ENCODE measurements at regions not wholly inside any gene's neighbourhood (a gene's known extent, or its start where the extent isn't known, plus 50 kb on each side); places are given as distances from the start of the nearest gene placed in this dataset.

DNA sequence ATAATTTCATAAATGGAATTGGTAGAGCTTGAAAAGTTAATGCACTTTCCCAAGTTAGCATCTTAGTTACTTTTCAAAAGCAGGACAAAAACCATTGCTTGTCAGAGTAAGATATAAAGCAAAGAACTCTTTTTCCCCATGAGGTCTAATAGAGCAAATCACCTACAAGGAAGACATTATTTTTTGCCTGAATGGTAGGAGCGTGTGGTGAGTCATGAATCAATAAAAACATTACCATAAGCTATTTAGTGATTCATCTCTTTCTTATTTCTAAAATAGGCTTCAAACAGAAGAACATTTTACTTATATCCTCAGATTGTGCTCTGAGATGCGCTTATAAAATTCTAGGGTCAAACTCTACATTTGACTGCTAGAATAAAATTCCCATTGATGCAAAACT, 109.4 kb upstream of the GPRIN3 start:
- DNase-seq = no peak

DNA sequence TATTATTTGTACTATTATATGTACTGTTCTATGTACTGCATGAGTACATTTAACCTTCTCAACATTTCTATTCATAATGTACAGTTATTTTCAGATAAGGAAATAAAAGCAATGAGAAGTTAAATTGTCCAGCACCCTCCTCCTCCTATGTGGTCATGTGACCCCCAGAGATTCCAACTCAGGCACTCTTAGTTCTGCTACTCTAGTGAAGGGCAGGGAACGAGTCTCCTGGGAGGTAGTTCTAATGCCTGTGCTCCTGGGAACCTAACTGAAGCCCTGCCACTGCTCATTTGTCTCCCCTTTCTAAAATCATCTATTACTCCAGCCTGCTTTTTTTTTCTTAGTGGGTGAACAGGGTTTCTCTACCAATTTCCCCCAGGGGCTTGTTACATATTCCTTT, 105.9 kb upstream of the GPRIN3 start:
- DNase-seq = no peak

DNA sequence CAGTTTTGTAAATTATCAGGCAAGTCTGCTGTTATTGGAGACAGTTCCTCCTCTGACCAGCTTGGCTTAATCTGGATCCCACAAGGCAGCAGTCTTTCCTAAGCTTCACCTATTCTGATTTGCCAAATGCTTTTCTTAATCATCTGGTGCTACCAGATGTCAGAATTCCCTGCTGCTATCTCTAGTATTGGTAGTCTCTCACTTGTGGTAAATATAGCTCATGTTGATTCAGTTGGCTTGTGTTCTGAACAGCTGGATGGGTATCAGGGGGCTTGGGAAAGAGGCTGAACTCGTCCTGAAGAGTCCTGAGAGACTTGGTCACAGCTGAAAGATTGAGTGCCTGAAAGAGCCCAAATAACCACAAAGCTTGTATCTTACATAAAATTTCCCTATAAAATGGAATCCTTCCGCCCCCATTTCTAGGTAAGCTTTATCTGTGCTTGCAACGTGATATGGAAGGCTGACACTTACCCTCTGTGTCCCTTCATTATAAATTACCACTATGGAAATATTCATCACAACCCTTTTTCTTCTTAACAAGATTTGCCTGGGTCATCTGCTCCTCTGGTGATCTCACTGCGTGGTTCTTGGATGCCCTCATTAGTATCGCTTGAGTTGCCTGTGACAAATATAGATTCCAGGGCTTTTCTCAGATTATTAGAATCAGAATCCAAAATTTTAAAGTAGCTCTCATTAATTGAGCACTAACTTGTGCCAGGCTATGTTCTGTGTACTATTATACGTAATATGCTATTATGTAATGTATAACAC, 104.1 kb upstream of the GPRIN3 start:
- DNase-seq = peak; percentile 79

DNA sequence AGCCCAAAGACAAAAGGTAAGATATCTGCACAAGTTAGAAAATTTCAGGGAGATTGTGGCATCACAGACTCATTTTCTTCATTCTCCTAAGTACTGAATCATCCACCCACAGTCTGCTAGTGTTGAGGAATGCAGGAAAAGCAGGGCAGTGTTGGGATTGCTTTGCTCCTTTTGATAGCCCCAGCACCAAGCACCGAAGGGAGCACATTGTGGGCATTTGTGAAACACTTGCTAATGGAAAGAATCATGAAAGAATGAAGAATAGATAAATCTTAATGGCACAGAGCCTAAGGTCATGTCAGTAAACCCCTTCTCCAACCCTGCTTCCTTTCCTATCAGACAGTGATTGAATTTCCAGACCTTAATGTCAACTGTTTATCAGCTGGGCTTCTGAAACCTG, 103.1 kb upstream of the GPRIN3 start:
- no peak for DNase-seq

DNA sequence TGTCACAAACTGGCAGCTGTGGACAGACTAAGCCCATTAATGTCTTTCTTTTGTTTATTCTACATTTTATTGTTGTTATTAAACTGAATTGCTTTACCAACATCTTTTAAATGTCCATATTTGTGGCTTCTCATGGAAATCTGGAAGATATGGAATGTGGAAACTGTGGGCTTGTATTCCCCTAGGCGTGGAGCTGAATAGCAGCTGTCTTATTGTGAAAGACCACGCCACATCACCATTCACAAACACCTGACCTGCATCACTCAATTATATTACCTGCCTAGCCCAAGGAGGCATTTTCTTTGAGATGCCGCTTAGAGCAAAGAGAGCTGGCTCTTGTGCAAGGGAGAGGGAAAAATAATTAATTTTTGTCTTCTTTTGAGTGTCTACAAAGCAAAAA, 96.9 kb upstream of the GPRIN3 start:
- DNase-seq = no peak

DNA sequence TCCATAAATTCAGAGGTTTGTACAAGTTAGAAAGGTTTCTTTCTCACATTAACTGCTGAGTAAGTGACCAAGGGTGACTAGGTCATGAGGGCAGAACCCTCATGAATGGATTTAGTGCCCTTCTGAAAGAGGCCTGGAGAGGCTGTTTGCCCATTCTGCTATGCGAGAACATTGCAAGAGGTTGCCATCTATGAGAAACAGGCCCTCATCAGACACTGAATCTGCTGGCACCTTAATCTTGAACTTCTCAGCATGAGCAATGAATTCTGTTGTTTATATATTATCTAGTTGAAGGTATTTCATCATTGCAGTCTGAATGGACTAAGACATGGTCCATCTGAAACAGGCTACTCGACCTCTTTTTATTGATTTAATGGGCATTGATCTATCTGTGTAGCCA, 96.2 kb upstream of the GPRIN3 start:
- DNase-seq = no peak

DNA sequence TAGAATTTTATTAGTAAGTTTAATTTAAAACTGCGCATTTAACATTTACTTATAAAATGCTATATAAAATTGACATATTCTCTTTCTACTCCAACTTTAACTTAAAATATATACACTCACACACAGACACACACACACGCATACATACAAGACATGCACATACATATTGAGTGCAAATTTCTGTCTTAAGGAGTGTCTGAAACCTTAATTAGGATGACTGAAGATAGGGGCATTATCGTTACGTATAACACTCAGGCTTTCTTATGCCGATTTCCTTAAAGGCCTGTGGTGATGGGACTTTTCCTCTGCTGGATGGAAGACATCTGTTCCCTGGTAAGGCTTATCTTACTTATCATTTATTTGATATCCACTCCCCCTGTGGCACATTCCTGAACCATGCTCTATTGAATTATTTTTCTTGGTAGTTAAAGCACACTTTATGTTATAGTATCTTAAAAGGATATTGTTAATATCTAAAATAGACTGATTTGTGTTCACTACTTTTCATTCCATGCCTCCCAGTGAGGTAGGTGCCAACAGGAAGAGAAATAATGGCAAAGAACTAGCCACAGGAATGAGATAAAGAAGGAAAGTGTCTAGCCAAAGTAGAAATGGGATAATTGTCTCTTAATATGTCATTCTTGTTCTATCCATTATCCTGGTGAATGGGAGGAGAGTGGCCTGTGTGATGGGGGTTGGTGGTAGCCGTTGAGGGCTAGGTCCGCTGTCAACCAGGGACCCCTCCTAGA, 92.9 kb upstream of the GPRIN3 start:
- no peak for DNase-seq

DNA sequence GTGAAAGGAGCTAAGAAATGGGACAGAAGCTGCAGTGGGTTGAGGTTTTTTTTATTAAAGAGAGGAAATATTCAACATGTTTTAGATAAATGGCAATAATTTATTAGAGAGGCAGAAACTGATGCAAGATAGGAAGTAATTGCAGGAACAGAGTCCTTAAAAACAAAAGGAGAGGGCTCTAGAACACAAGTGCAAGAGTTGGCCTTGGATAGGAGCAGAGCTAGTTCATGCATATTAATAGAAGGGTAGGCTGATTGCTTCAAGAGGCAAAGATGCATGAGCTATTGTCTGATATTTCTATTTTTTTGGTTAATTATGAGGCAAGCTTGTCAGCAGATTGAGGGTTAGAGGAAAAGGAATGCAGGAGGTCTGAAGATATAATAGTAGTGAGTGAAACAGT, 91.0 kb upstream of the GPRIN3 start:
- no peak for DNase-seq

DNA sequence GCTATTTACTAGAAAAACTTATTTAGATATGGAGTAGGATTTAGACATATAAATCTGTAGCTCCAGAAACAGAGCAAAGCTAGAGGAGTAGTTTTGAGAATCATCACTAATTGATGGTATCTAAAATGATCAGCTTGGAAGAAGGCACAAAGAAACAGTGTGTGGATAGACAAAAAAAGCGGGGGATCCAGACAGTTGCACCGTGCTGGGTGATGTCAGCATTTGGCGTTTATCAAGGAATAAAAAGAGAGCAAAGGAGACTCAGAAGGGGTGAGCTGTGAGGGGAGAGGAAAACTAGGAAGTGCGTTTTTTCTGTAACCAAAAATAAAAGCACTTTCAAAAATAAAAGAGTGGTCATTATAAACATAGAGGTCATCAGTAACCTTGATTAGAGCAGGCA, 90.5 kb upstream of the GPRIN3 start:
- DNase-seq = no peak

DNA sequence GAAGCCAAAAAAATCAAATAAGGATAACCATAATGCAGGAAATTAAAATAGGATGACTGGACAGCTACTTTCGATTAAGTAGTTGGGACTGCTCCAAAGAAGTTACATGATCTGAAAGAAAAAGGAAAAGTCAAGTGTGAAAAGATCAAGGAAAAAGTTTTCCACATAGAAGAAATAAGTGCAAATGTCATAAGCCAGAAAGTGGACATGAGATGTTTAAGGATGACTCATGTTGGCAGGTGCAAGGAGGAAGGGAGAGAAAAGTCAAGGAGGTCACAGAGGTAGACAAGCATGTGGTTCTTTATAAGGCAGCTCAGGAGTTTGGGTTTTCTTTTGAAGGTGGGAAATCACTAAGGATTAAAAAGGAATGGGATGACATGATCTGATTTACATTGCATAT, 89.8 kb upstream of the GPRIN3 start:
- DNase-seq = no peak

DNA sequence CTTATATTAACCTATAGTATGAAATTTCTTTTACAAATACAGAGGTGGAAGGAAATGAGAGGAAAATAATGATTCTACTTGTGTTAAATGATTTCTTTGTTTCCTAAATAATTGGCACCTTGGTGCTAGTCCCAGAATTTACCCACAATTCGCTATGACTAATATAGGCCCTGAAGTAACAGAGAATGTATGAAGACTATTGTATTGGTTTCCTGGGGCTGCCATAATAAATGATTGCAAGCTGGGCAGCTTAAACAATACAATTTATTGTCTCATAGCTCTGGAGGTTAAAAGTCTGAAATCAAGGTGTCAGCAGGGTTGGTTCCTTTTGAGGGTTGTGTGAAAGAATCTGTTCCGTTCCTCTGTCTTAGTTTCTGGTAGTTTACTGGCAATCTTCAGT, 74.8 kb upstream of the GPRIN3 start:
- no peak for DNase-seq

DNA sequence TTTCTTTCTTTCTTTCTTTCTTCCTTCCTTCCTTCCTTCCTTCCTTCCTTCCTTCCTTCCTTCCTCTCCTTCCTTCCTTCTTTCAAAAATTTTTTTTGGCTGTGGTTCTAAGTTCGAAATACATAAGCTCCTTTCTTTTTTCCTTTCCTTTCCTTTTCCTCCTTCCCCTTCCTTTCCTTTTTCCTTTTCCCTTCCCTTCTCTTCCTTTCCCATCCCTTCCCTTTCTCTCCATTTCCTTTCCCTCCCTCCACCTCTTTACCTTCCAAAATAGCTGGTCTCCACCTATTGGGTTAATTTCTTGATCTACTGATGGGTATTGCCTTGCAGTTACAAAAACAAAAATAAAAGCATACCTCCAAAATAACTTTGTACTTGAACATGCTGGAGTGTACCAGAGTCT, 73.4 kb upstream of the GPRIN3 start:
- no peak for DNase-seq

DNA sequence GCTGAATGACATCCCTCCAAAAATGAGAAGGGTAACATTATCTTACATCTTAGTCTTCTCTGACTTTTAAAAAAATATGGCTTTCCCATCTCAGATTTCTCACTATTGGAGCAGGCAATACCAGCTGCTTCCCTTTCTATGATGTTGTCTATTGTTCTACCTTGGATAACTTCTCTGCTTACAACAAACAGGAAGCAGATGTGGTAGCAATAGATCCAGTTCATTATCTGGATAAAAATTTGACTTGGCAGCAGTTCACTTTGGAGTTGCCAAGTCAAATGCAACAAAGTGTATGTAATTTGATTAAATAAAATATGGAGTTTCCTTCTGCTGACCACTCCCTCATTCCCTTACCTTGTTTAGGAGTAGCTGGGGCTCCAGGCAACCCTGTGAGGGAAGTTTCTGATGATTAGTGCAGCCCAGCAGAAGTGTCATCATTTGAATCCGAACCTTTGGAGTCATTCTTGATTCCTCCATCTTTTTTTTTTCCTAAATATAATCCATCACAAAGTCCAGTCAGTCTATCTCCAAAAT, 72.0 kb upstream of the GPRIN3 start:
- DNase-seq = peak; percentile 24

DNA sequence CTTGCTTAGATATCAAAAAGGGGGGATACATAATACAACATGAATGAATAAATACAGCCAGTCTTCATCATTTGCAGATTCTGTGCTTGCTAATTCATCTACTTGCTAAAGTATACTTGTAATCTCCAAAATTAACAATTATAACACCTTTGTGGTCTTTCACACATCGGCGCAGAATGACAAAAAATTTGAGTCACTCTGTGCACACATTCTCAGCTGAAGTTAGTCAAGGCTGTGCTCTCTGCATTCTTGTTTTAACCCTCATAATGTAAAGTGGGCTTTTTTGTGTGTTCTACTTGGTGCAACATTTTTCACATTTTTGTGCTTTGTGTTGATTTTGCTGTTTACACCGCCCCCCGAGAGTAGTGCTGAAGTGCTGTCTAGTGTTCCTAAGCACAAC, 65.8 kb upstream of the GPRIN3 start:
- DNase-seq = no peak

DNA sequence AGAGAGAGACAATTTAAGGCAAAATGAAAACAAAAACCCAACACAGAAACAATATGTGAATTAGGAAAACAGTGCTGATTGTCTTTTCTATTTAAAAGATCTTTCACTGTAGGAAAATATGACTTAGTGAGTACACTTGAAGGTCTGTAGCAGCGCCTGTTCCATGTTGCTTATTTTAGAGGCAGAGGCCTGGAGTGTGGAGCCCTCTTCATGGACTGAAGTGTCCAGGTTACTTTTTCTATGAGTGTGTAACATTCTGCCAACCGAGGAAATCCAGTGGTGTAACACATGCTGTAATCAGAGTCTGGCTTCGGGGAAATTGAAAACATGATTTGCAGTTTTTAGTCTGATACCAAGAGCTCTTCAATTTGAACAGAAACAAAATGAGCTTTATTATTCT, 64.0 kb upstream of the GPRIN3 start:
- DNase-seq = no peak

DNA sequence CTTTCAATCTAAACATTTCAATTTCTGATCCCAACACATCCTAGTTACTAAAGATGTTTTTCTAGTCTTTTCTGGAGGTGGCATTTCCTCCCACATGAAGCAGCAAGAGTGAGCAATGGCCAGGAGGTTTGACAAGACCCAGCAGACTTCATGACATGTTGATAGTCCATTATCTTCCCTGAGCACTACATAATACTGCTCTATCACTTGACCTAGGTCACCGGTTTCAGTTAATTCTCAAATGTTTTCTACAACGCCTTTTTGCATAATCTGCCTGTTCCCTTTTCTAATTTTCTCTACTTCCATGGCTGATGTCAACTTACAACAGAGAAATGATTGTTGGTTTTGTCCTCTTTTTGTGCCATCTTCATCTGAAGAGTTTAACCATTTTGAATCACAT, 62.0 kb upstream of the GPRIN3 start:
- no peak for DNase-seq

DNA sequence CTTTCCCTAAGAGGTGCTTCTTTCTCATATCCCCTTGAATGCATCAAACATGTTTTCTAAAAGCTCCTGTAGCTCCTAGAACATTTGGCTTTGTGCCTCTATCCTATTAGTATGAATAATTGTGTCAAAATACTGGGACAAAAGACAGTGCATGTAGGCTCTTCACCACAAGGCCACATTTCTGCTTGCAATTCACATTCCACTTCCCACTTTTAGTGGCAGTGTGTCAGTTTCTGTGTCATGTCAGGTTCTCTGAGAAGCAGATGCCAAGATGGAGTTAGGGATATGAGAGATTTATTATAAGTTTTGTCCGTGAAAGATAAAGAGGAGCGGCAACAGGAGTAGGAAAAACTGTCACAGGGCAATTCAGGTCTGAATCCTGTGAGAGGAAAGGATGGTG, 61.3 kb upstream of the GPRIN3 start:
- DNase-seq = no peak

DNA sequence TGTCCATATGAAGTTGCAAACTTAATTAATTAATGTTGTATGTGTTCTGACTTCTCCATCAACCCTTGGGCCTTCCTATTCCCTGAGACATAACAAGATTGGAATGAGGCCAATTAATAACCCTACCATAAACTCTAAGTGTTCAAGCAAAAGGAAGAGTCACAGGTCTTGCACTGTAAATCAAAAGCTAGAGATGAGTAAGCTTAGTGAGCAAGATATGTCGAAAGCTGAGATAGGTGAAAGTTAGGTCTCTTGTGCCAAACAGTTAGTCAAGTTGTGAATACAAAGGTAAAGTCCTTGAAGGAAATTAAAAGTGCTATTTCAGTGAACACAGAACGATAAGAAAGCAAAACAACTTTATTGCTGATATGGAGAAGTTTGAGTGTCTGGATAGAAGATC, 58.2 kb upstream of the GPRIN3 start:
- DNase-seq = no peak

DNA sequence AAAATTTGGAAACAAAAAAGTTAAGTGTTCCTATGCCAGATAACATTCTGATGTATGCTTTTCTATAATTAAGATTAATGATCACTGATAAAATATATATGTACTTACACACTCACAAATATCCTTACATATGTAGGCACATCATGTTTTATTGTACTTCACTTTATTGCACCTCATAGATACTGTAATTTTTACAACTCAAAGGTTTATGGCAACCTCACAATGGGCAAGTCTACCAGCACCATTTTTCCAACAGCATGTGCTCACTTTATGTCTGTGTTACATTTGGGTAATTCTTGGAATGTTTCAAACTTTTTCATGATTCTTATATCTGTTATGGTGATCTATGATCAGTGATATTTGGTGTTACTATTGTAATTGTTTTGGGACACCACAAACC, 57.8 kb upstream of the GPRIN3 start:
- DNase-seq = no peak

DNA sequence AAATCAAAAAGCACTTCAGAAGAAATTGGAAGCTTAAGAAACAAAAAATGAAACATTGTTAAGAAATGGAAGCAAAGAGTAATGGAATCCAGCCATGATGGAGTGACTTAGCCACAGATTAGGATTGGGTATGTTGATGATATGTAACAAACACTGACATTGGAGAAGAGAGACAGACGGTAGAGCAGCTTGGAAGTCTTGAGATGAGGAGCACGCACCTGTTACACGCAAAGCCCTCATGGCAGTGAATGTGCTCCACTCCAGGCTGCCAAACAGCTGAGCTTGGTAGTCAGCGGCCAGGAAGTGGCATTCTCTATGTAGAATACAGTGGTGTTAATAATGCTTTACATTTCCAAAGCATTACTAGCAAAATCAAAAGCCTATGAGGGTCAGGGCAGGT, 56.9 kb upstream of the GPRIN3 start:
- DNase-seq = peak; percentile 52

DNA sequence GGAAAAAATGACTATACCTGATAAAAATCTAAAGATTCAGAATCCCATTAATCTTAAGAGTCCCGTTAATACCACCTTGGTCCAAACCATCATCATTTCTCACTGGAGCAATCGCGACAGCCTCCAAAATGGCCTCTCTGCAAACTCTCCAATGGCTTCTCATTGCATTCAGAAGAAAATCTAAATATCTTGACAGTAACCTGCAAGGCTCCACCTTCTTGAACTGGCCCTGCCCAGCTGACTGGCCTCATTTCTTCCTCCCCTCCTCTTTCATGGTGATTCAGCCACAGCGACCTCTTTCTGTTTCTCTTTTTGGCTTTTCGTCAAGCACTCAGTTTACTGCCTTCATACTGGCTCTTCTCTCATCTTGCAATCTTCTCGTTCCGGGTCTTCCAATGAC, 56.2 kb upstream of the GPRIN3 start:
- DNase-seq = no peak

DNA sequence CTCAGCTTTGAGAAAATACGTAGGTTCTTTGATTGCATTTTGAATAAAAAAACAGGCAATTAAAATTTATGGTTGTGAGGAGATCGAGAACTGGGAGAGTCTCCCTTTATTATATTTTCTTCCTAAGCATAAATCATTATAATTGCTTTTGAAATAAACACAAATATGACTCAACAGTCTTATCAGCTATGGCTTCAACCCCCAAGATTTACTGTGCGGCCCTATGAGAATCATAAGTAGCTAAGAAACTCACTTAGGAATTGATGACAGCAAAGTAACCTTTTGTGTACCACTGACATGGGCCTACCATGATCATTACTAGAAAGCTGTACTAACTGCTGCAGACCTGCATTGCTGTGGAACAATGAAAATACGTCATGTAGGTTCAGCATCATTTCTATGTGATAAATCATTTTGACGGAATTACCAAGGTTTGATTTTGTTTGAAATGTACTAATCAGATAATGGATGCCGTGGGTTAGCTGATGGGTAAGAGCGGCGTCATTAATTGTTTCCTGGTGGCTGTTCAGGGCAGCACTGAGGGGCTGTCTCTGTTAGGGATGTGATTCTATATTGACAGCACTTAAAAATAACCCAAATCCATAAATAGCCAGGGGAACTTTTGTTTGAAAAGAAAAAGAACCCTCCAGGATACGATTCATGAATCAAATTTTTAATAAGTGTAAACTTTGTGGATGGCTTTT, 51.5 kb upstream of the GPRIN3 start:
- no peak for DNase-seq

DNA sequence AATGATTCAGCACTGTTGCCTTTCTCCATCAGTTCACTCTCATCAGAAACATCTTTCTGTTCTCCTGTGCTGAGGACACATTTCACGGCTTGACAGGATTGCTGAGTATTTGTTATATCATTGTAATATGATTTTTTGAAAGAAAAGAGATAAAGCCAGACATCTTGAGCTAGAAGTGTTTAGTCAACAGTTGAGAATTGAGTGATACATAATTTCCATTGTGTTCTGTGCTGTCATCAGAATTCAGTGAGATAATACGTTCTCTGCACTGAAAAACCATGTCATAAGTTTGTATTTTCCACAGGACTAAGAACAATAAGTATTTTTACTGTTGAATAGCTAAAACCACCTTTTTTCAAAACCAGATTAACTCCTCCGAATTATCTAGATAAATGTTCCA, 50.2 kb upstream of the GPRIN3 start:
- DNase-seq = no peak
